SU-DHL-6 (cell line): ENCODE measurements at regions not wholly inside any gene's neighbourhood (a gene's known extent, or its start where the extent isn't known, plus 50 kb on each side); places are given as distances from the start of the nearest gene placed in this dataset.

Experiments used
- EZH2phosphoT487 ChIP-seq: fragments of 200-600 bp; sonication (generic), shearing (Covaris generic); conservative IDR thresholded peaks from 2 replicates; pipeline ENCODE4 v1.6.1; 2018; ENCODE audit warnings: mild to moderate bottlenecking, antibody characterized with exemption, low read length, moderate library complexity, mixed read lengths
- TF ChIP-seq, protein P1 (sequence below): fragments of 200-600 bp; sonication (generic); IDR thresholded peaks from one replicate; pipeline ENCODE4 v1.5.1; 2017; ENCODE audit warnings: antibody characterized with exemption, mild to moderate bottlenecking, low read length, moderate library complexity; ENCODE audit not compliant: insufficient read depth, poor library complexity, severe bottlenecking

DNA sequence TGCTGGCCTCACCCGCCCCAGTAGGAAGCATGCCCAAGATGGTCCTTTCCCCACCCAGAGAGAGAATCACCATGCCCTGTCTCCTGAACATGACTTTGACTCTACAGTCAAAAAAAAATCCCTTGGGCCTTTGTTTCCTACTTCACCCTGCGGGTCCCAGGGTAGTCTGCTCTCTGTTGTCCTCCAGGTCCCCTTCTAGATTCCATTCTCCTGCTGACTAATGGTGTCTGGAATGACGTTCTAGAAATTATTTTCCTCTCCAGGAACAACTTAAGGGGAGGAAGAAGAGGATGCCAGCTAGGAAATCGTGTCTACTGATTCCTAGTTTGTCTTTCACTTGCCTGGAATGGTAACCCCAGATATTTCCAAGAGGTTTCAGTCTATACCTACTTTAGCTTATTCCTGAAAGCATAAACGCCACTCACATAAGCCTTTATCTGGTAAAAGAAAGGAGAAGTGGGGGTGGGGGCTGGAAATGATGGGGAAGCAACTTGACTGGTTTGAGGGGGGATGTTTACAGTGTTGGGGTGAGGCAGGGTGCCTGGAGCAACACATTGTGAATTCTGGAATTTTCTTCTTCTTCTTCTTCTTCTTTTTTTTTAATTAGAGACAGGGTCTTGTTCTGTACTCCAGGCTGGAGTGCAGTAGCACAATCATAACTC is 93.9 kb downstream of the SNX18 start:
- TF ChIP-seq, protein P1, sequence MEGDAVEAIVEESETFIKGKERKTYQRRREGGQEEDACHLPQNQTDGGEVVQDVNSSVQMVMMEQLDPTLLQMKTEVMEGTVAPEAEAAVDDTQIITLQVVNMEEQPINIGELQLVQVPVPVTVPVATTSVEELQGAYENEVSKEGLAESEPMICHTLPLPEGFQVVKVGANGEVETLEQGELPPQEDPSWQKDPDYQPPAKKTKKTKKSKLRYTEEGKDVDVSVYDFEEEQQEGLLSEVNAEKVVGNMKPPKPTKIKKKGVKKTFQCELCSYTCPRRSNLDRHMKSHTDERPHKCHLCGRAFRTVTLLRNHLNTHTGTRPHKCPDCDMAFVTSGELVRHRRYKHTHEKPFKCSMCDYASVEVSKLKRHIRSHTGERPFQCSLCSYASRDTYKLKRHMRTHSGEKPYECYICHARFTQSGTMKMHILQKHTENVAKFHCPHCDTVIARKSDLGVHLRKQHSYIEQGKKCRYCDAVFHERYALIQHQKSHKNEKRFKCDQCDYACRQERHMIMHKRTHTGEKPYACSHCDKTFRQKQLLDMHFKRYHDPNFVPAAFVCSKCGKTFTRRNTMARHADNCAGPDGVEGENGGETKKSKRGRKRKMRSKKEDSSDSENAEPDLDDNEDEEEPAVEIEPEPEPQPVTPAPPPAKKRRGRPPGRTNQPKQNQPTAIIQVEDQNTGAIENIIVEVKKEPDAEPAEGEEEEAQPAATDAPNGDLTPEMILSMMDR: no peak
- TF ChIP-seq EZH2phosphoT487: no peak
